ENCODE measurements at regions not wholly inside any gene's neighbourhood (a gene's known extent, or its start where the extent isn't known, plus 50 kb on each side); places are given as distances from the start of the nearest gene placed in this dataset.

DNA sequence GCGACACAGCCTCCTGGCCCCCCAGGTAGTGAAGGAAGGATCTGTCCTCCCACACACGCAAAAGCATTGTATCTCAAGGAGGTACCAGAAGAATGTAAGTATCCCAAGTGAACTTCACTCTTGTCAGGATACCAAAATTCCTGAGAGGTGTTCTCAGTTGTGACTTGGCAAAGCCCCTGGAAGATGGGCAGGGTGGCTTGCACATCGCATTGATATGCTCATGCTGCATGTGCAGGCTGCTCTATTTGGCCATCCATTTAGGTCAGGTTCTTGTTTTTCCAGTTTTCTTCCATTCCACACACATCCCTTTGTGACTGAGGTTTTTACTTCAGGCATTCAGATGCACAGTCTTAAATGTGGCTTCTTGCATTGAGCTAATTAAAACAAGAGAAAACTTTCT, 382.8 kb downstream of the FOXO1 start:
- H3K4me2 ChIP-seq (ENCODE audit: extremely low read depth, insufficient read depth, low read length): no peak overlapping the region
- H3K79me2 ChIP-seq (ENCODE audit: control insufficient read depth, insufficient read depth, low read length): no peaks in the 10 kb centered on the region
- H3K36me3 ChIP-seq (ENCODE audit: control insufficient read depth, insufficient read depth, low read length): no peaks in the 10 kb centered on the region
- no peak overlapping the region for H3K27ac ChIP-seq (ENCODE audit: insufficient read depth, low read length)
- no peaks in the 10 kb centered on the region for H3K27me3 ChIP-seq (ENCODE audit: control insufficient read depth, insufficient read depth, low read length)
- H3K4me3 ChIP-seq (replicated peaks in 1 of 4; ENCODE audit: control extremely low read depth in 1 of 4, insufficient read depth in 1 of 4, low read depth in 3 of 4, low read length in 4 of 4): no peak overlapping the region
- no peak for TF ChIP-seq EZH2 (IDR thresholded peaks at IDR 0.05; ENCODE audit: low read length, missing control alignments)
- TF ChIP-seq, protein P1, sequence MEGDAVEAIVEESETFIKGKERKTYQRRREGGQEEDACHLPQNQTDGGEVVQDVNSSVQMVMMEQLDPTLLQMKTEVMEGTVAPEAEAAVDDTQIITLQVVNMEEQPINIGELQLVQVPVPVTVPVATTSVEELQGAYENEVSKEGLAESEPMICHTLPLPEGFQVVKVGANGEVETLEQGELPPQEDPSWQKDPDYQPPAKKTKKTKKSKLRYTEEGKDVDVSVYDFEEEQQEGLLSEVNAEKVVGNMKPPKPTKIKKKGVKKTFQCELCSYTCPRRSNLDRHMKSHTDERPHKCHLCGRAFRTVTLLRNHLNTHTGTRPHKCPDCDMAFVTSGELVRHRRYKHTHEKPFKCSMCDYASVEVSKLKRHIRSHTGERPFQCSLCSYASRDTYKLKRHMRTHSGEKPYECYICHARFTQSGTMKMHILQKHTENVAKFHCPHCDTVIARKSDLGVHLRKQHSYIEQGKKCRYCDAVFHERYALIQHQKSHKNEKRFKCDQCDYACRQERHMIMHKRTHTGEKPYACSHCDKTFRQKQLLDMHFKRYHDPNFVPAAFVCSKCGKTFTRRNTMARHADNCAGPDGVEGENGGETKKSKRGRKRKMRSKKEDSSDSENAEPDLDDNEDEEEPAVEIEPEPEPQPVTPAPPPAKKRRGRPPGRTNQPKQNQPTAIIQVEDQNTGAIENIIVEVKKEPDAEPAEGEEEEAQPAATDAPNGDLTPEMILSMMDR (conservative IDR thresholded peaks at IDR 0.05 in 1 of 2, IDR thresholded peaks at IDR 0.05 in 1 of 2; ENCODE audit: low read depth in 1 of 2, low read length in 2 of 2): no peak
- H3K4me1 ChIP-seq (ENCODE audit: control insufficient read depth, extremely low read depth, insufficient read depth, low read length): no peaks in the 10 kb centered on the region
- H2AFZ ChIP-seq (ENCODE audit: low read length): no peak overlapping the region
- H3K9ac ChIP-seq (ENCODE audit: insufficient read depth, low read length): no peak overlapping the region
- no peak for DNase-seq (ENCODE audit: low read depth in 2 of 2)
- no peaks in the 10 kb centered on the region for H3K9me3 ChIP-seq (ENCODE audit: control insufficient read depth, insufficient read depth, low read depth, low read length)
- H4K20me1 ChIP-seq (ENCODE audit: control insufficient read depth, extremely low read depth, insufficient read depth, low read length): no peaks in the 10 kb centered on the region

DNA sequence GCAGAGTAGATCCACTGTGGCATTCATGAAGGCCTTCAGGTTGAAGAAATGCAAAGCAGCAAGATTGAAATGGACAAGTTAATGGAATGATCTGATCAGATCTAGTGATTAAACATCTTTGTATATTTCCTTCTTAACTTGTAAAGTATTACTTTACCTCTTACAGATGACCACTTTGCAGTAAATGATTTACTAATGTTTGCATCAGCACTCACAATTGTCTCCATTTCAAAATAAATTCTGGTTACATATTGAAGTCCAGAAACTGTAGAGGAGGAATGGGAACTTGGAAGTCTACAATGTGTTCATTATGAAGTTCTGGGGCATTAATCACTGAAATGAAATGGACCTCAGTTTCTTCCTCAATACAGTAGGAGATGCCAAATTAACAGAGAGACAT, 380.8 kb downstream of the FOXO1 start:
- Histone ChIP-seq H3K27ac (ENCODE audit: insufficient read depth, low read length) (no peak overlapping the region), H3K9ac (ENCODE audit: insufficient read depth, low read length) (no peak overlapping the region), H2AFZ (ENCODE audit: low read length) (no peak overlapping the region), H3K4me3 (replicated peaks in 1 of 4; ENCODE audit: control extremely low read depth in 1 of 4, insufficient read depth in 1 of 4, low read depth in 3 of 4, low read length in 4 of 4) (no peak overlapping the region), H4K20me1 (ENCODE audit: control insufficient read depth, extremely low read depth, insufficient read depth, low read length) (no peaks in the 10 kb centered on the region), H3K27me3 (ENCODE audit: control insufficient read depth, insufficient read depth, low read length) (no peaks in the 10 kb centered on the region), H3K79me2 (ENCODE audit: control insufficient read depth, insufficient read depth, low read length) (no peaks in the 10 kb centered on the region), H3K4me2 (ENCODE audit: extremely low read depth, insufficient read depth, low read length) (no peak overlapping the region), H3K36me3 (ENCODE audit: control insufficient read depth, insufficient read depth, low read length) (no peaks in the 10 kb centered on the region), H3K9me3 (ENCODE audit: control insufficient read depth, insufficient read depth, low read depth, low read length) (no peaks in the 10 kb centered on the region), H3K4me1 (ENCODE audit: control insufficient read depth, extremely low read depth, insufficient read depth, low read length) (no peaks in the 10 kb centered on the region)
- no peak for DNase-seq (ENCODE audit: low read depth in 2 of 2)
- TF ChIP-seq, protein P1 (conservative IDR thresholded peaks at IDR 0.05 in 1 of 2, IDR thresholded peaks at IDR 0.05 in 1 of 2; ENCODE audit: low read depth in 1 of 2, low read length in 2 of 2): no peak
- TF ChIP-seq EZH2 (IDR thresholded peaks at IDR 0.05; ENCODE audit: low read length, missing control alignments): no peak

DNA sequence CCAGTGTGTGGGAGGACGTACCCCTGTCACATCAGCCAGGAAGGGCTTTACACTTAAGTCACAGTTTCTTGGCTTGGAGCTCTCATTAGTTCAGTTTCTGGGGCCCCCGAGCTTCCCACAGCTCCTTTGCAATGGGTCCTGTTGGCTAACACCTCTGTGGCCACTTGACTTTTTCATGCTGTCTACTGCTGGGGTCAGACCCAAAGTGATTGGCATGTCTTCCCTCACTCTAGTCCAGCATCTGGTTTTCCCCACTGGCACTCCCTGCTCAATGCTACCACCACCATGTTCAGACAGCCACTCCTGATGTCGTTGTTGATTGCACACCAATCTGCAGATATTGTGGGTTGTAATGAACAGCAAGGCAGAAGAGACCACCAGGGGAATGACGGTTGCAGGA, 379.0 kb downstream of the FOXO1 start:
- no peak overlapping the region for H2AFZ ChIP-seq (ENCODE audit: low read length)
- no peak overlapping the region for H3K4me3 ChIP-seq (replicated peaks in 1 of 4; ENCODE audit: control extremely low read depth in 1 of 4, insufficient read depth in 1 of 4, low read depth in 3 of 4, low read length in 4 of 4)
- no peaks in the 10 kb centered on the region for H3K79me2 ChIP-seq (ENCODE audit: control insufficient read depth, insufficient read depth, low read length)
- H3K27ac ChIP-seq (ENCODE audit: insufficient read depth, low read length): no peak overlapping the region
- no peak overlapping the region for H3K4me2 ChIP-seq (ENCODE audit: extremely low read depth, insufficient read depth, low read length)
- no peaks in the 10 kb centered on the region for H3K9me3 ChIP-seq (ENCODE audit: control insufficient read depth, insufficient read depth, low read depth, low read length)
- no peak for TF ChIP-seq EZH2 (IDR thresholded peaks at IDR 0.05; ENCODE audit: low read length, missing control alignments)
- TF ChIP-seq, protein P1 (conservative IDR thresholded peaks at IDR 0.05 in 1 of 2, IDR thresholded peaks at IDR 0.05 in 1 of 2; ENCODE audit: low read depth in 1 of 2, low read length in 2 of 2): no peak
- no peaks in the 10 kb centered on the region for H3K27me3 ChIP-seq (ENCODE audit: control insufficient read depth, insufficient read depth, low read length)
- H3K9ac ChIP-seq (ENCODE audit: insufficient read depth, low read length): no peak overlapping the region
- no peaks in the 10 kb centered on the region for H3K36me3 ChIP-seq (ENCODE audit: control insufficient read depth, insufficient read depth, low read length)
- DNase-seq (ENCODE audit: low read depth in 2 of 2): no peak
- H4K20me1 ChIP-seq (ENCODE audit: control insufficient read depth, extremely low read depth, insufficient read depth, low read length): no peaks in the 10 kb centered on the region
- H3K4me1 ChIP-seq (ENCODE audit: control insufficient read depth, extremely low read depth, insufficient read depth, low read length): no peaks in the 10 kb centered on the region

All from fibroblast of lung (primary cell).